ENCODE measurements at regions not wholly inside any gene's neighbourhood (a gene's known extent, or its start where the extent isn't known, plus 50 kb on each side); places are given as distances from the start of the nearest gene placed in this dataset.
"Not testable (repeated sequence)": the region's sequence is repeated elsewhere in the genome, so short reads cannot be mapped to it uniquely, and the experiment has no call there.

GRCh38 chr22:22759371-22759770 lies 115.0 kb downstream of the GGTLC2 start:
- DNase-seq: no peak

GRCh38 chr22:22759889-22760546 lies 115.6 kb downstream of the GGTLC2 start:
- no peak for DNase-seq

GRCh38 chr22:22761606-22761962 lies 117.2 kb downstream of the GGTLC2 start:
- DNase-seq: no peak

GRCh38 chr22:22761963-22762772 lies 117.8 kb downstream of the GGTLC2 start:
- no peak for DNase-seq

- no peak for DNase-seq
Observed at GRCh38 chr22:22763512-22763911, 119.1 kb downstream of the GGTLC2 start.

- DNase-seq: no peak
Observed at GRCh38 chr22:22764085-22764484, 119.7 kb downstream of the GGTLC2 start.

- DNase-seq: no peak
Observed at GRCh38 chr22:22767876-22768602, 119.6 kb upstream of the IGLL5 start.

GRCh38 chr22:22768885-22769284 lies 118.7 kb upstream of the IGLL5 start:
- DNase-seq: no peak

- DNase-seq: no peak
Observed at GRCh38 chr22:22769434-22770279, 118.0 kb upstream of the IGLL5 start.

GRCh38 chr22:22770280-22770871 lies 117.2 kb upstream of the IGLL5 start:
- DNase-seq: peak; percentile 16

- no peak for DNase-seq
Observed at GRCh38 chr22:22770881-22771280, 116.7 kb upstream of the IGLL5 start.

- DNase-seq: no peak
Observed at GRCh38 chr22:22771696-22772377, 115.8 kb upstream of the IGLL5 start.

- no peak for DNase-seq
Observed at GRCh38 chr22:22772396-22772795, 115.2 kb upstream of the IGLL5 start.

GRCh38 chr22:22772883-22773282 lies 114.7 kb upstream of the IGLL5 start:
- no peak for DNase-seq

- no peak for DNase-seq
Observed at GRCh38 chr22:22773427-22773826, 114.2 kb upstream of the IGLL5 start.

- no peak for DNase-seq
Observed at GRCh38 chr22:22773979-22774604, 113.5 kb upstream of the IGLL5 start.

- not testable (repeated sequence) for DNase-seq
Observed at GRCh38 chr22:22774762-22775161, 112.9 kb upstream of the IGLL5 start.

- DNase-seq: no peak
Observed at GRCh38 chr22:22776121-22776520, 111.5 kb upstream of the IGLL5 start.

GRCh38 chr22:22779213-22779612 lies 108.4 kb upstream of the IGLL5 start:
- no peak for DNase-seq

GRCh38 chr22:22783575-22783974 lies 104.0 kb upstream of the IGLL5 start:
- no peak for DNase-seq

All from fibroblast of skin of abdomen (primary cell).